Smooth muscle cell (in vitro differentiated cells): ENCODE measurements at regions not wholly inside any gene's neighbourhood (a gene's known extent, or its start where the extent isn't known, plus 50 kb on each side); places are given as distances from the start of the nearest gene placed in this dataset.

Source experiments
- DNase-seq: peaks from one replicate; lab custom pipeline; 2025; ENCODE audit not compliant: unreplicated experiment; lab: John Stamatoyannopoulos, UW
- H2AFZ ChIP-seq: fragments of 200-600 bp; sonication (generic); 2 replicates; pipeline ENCODE4 v1.6.0; 2016; ENCODE audit warnings: antibody characterized with exemption, low read depth, mild to moderate bottlenecking
- H3F3A ChIP-seq: fragments of 200-600 bp; sonication (generic); 2 replicates; pipeline ENCODE4 v1.6.0; 2017; ENCODE audit warnings: antibody characterized with exemption, low read depth
- H3K27ac ChIP-seq: fragments of 200-600 bp; sonication (generic); 2 replicates; pipeline ENCODE4 v1.5.1; 2016; ENCODE audit warnings: low read depth, mild to moderate bottlenecking
- H3K27me3 ChIP-seq: fragments of 200-600 bp; sonication (generic); 2 replicates; pipeline ENCODE4 v1.6.1; 2016; ENCODE audit warnings: low read depth, mild to moderate bottlenecking
- H3K36me3 ChIP-seq: fragments of 200-600 bp; sonication (generic); 2 replicates; pipeline ENCODE4 v1.5.1; 2016; ENCODE audit warnings: low read depth
- H3K4me1 ChIP-seq: fragments of 200-600 bp; sonication (generic); 2 replicates; pipeline ENCODE4 v1.5.1; 2016; ENCODE audit warnings: low read depth
- H3K4me2 ChIP-seq: fragments of 200-600 bp; sonication (generic); 2 replicates; pipeline ENCODE4 v1.6.0; 2016; ENCODE audit warnings: mild to moderate bottlenecking
- H3K4me3 ChIP-seq: fragments of 200-600 bp; sonication (generic); 2 replicates; pipeline ENCODE4 v1.5.1; 2016; ENCODE audit warnings: mild to moderate bottlenecking
- H3K79me2 ChIP-seq: fragments of 200-600 bp; sonication (generic); 2 replicates; pipeline ENCODE4 v1.6.0; 2016; ENCODE audit warnings: low read depth, mild to moderate bottlenecking
- H3K9ac ChIP-seq: fragments of 200-600 bp; sonication (generic); 2 replicates; pipeline ENCODE4 v1.6.0; 2016; ENCODE audit warnings: low read depth
- H3K9me3 ChIP-seq: fragments of 200-600 bp; sonication (generic); replicated peaks from 2 replicates; pipeline ENCODE4 v1.5.1; 2016; ENCODE audit warnings: low read depth
- H4K20me1 ChIP-seq: fragments of 200-600 bp; sonication (generic); 2 replicates; pipeline ENCODE4 v1.6.0; 2016; ENCODE audit warnings: low read depth
- WGBS: methylation state at CpG from one replicate; pipeline ENCODE4 v1.1.7; 2016; ENCODE audit warnings: low lambda C conversion rate; 5-methylcytosine and 5-hydroxymethylcytosine counted together
- TF ChIP-seq, protein P1 (sequence below): fragments of 200-600 bp; sonication (generic); IDR thresholded peaks from 2 replicates; pipeline ENCODE4 v1.5.1; 2017; ENCODE audit warnings: borderline replicate concordance, mild to moderate bottlenecking, antibody characterized with exemption; ENCODE audit not compliant: insufficient read depth, poor library complexity, severe bottlenecking

DNA sequence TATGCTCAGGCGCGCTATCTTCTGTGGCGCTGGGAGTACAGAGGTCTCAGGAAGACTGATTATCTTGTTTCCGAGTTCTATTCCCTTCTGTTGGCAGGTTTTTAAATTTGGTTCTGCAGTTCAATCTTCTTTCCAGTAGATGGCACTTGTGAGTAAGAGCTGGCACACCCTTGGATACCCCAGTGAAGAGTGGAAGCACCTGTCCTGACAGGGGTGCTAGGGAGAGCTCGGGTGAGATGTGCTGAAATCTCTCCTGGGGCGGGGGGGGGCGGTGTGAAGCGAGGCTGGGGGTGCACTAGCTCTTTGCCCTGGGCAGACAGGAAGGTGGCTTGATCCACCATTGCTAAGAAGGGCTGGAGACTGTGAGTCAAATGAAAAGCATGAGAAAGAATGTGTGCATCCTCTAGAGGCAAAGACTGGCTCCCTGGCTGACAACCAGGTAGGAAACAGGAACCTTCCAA lies 679.9 kb upstream of the CCDC179 start:
- Histone ChIP-seq H3K27ac (no peak overlapping the region), H3K4me2 (peak overlapping the region; percentile 70), H2AFZ (peak overlapping the region; percentile 34), H4K20me1 (no peaks in the 10 kb centered on the region), H3F3A (no peaks in the 10 kb centered on the region), H3K4me1 (no peaks in the 10 kb centered on the region), H3K9ac (no peak overlapping the region), H3K9me3 (no peaks in the 10 kb centered on the region), H3K27me3 (no peaks in the 10 kb centered on the region), H3K36me3 (no peaks in the 10 kb centered on the region), H3K4me3 (no peak overlapping the region), H3K79me2 (no peaks in the 10 kb centered on the region)
- TF ChIP-seq, protein P1, sequence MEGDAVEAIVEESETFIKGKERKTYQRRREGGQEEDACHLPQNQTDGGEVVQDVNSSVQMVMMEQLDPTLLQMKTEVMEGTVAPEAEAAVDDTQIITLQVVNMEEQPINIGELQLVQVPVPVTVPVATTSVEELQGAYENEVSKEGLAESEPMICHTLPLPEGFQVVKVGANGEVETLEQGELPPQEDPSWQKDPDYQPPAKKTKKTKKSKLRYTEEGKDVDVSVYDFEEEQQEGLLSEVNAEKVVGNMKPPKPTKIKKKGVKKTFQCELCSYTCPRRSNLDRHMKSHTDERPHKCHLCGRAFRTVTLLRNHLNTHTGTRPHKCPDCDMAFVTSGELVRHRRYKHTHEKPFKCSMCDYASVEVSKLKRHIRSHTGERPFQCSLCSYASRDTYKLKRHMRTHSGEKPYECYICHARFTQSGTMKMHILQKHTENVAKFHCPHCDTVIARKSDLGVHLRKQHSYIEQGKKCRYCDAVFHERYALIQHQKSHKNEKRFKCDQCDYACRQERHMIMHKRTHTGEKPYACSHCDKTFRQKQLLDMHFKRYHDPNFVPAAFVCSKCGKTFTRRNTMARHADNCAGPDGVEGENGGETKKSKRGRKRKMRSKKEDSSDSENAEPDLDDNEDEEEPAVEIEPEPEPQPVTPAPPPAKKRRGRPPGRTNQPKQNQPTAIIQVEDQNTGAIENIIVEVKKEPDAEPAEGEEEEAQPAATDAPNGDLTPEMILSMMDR = peak; percentile 82
- WGBS = 10% methylated on average over 8 of the region's 8 CpGs
- DNase-seq = no peak

DNA sequence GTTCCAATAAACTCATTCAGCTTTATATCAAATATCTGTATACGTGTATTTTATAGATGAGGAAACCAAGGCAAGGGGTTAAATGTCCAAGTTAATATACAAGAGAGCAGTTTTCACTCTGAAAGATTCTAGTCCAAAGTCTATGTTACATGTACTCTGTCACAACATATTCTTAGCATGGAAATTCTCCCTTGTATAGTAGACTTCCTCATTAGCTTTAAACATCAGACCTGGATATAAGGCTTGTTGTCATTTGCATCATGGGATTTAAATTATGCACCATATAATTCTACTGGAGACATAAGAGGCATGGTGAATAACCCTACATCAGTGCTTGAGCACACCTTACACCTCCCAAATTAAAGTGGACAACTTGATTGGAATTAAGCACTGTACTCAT lies 681.9 kb upstream of the CCDC179 start:
- DNase-seq = no peak
- Histone ChIP-seq H3F3A (no peaks in the 10 kb centered on the region), H3K9me3 (no peaks in the 10 kb centered on the region), H3K4me2 (no peak overlapping the region), H3K79me2 (no peaks in the 10 kb centered on the region), H3K9ac (no peak overlapping the region), H3K36me3 (no peaks in the 10 kb centered on the region), H2AFZ (no peak overlapping the region), H3K4me1 (no peaks in the 10 kb centered on the region), H4K20me1 (no peaks in the 10 kb centered on the region), H3K27ac (no peak overlapping the region), H3K27me3 (no peaks in the 10 kb centered on the region), H3K4me3 (no peak overlapping the region)
- TF ChIP-seq, protein P1 = no peak
- WGBS = 100% methylated on average over 1 of the region's 1 CpG

DNA sequence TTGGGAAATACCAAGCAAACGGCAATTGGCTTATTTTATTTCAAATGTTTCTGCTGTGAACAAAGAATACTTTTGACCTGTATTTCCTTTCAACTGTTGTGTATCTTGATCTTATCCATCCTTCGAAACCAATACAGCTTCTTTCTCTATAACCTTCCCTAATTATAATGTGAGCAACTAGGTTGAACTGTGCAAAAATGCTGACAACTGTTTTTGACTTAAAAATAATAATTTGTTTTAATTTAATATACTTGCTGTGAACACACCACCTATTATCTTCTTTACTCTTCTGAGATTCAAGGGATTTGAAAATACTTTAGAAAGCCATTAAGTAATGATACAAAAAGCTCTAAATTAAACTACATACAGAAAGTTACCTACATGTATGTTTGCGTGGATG lies 682.5 kb upstream of the CCDC179 start:
- 95% methylated on average over 3 of the region's 3 CpGs for WGBS
- TF ChIP-seq, protein P1 = no peak
- H2AFZ ChIP-seq = no peak overlapping the region

DNA sequence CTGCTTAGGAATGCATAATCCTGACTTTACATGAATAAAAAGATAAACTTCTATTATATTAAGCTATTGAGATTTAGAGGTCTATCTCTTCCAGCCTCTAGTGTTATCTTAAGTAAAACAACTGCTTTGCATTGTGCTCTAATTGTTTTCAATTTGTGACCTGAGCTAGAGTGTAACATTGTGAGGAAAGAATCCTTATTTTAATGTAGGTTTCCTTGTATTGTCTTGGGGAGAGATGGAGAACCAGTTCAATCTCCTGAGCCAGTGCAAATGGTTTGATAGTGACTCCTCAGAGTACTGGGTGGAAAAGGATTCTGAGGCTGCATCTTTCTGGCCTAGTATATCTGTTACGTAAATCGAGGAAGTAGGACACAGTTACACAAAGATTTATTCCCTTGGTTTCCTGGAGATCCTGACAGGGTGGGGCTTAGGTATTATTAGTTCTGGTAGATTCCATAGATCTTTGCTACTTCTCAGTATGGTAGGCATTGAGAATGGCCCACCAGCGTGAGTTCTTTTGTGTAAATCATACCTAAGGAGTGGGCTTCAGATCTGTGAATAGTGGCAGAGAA lies 683.5 kb upstream of the CCDC179 start:
- 93% methylated on average over 3 of the region's 3 CpGs for WGBS
- no peak overlapping the region for H3K4me3 ChIP-seq
- no peaks in the 10 kb centered on the region for H3K4me1 ChIP-seq
- no peak overlapping the region for H3K27ac ChIP-seq
- no peak for DNase-seq
- no peaks in the 10 kb centered on the region for H3K36me3 ChIP-seq
- no peaks in the 10 kb centered on the region for H3F3A ChIP-seq
- H3K79me2 ChIP-seq = no peaks in the 10 kb centered on the region
- no peaks in the 10 kb centered on the region for H3K27me3 ChIP-seq
- H2AFZ ChIP-seq = no peak overlapping the region
- no peak overlapping the region for H3K9ac ChIP-seq
- TF ChIP-seq, protein P1 = no peak
- no peak overlapping the region for H3K4me2 ChIP-seq
- H3K9me3 ChIP-seq = no peaks in the 10 kb centered on the region
- no peaks in the 10 kb centered on the region for H4K20me1 ChIP-seq

More for the DNA sequence above, 682.5 kb upstream of the CCDC179 start:
- no peak overlapping the region for H3K9ac ChIP-seq
- H3K4me1 ChIP-seq = no peaks in the 10 kb centered on the region
- DNase-seq = no peak
- H3K9me3 ChIP-seq = no peaks in the 10 kb centered on the region
- H3K36me3 ChIP-seq = no peaks in the 10 kb centered on the region
- no peaks in the 10 kb centered on the region for H3K27me3 ChIP-seq
- no peaks in the 10 kb centered on the region for H4K20me1 ChIP-seq
- no peaks in the 10 kb centered on the region for H3F3A ChIP-seq
- no peaks in the 10 kb centered on the region for H3K79me2 ChIP-seq
- no peak overlapping the region for H3K4me3 ChIP-seq
- no peak overlapping the region for H3K27ac ChIP-seq
- H3K4me2 ChIP-seq = no peak overlapping the region
